ENCODE measurements at regions not wholly inside any gene's neighbourhood (a gene's known extent, or its start where the extent isn't known, plus 50 kb on each side); places are given as distances from the start of the nearest gene placed in this dataset.

DNA sequence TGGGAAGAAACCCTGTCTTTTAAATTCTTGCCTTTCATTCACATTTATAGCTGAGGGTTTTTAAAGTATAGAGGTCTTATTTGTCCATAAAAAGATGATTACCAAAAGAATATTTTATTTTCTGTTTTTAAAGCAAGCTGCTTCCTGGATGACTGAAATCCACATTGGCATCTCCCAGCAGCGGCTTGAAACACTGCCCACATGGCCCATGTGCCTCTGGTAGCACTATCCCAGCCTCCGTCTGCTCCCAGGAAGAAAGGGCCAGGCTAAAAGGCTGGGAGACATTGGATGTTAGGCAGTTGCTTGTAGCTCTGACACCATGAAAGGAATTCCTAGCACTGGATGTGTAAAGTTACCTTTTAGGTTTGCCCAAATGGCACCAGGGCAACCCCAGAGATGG, 169.9 kb upstream of the CACNA1E start:
- TF ChIP-seq EZH2 (IDR thresholded peaks at IDR 0.05; ENCODE audit: low read length) (no peak), CTCF (optimal IDR thresholded peaks at IDR 0.05 in 1 of 3, IDR thresholded peaks at IDR 0.05 in 1 of 3, conservative IDR thresholded peaks at IDR 0.05 in 1 of 3; ENCODE audit: extremely low read depth in 1 of 3, insufficient read depth in 2 of 3, low read length in 3 of 3) (no peak)
